ENCODE measurements at regions not wholly inside any gene's neighbourhood (a gene's known extent, or its start where the extent isn't known, plus 50 kb on each side); places are given as distances from the start of the nearest gene placed in this dataset.

- no CpG with 5 or more reads among the region's 2 CpGs for WGBS, 2 experiments (ENCODE audit: insufficient coverage in 2 of 2)
- peaks cover 12% of the 10 kb centered on the region for H3K9me3 ChIP-seq (ENCODE audit: control insufficient read depth, low read length)
- no peak overlapping the region for H3K4me3 ChIP-seq (ENCODE audit: extremely low read depth, insufficient read depth, low read length, poor library complexity, severe bottlenecking)
- H3K36me3 ChIP-seq (ENCODE audit: control insufficient read depth, insufficient read depth, low read length): no peaks in the 10 kb centered on the region
- H3K4me1 ChIP-seq (ENCODE audit: control insufficient read depth, insufficient read depth, low read length, poor library complexity, severe bottlenecking): no peaks in the 10 kb centered on the region
- no peak overlapping the region for H3K27ac ChIP-seq (ENCODE audit: low read depth, low read length, severe bottlenecking)
These were observed 576.9 kb downstream of the RFPL4B start for GRCh38 chr6:112923940-112924587.

- Histone ChIP-seq H3K4me3 (ENCODE audit: extremely low read depth, insufficient read depth, low read length, poor library complexity, severe bottlenecking) (no peak overlapping the region), H3K4me1 (ENCODE audit: control insufficient read depth, insufficient read depth, low read length, poor library complexity, severe bottlenecking) (no peaks in the 10 kb centered on the region), H3K9me3 (ENCODE audit: control insufficient read depth, low read length) (peaks cover 12% of the 10 kb centered on the region), H3K27ac (ENCODE audit: low read depth, low read length, severe bottlenecking) (no peak overlapping the region), H3K36me3 (ENCODE audit: control insufficient read depth, insufficient read depth, low read length) (no peaks in the 10 kb centered on the region)
These were observed 578.6 kb downstream of the RFPL4B start for GRCh38 chr6:112925702-112926101.

GRCh38 chr6:112927641-112928320, 580.7 kb downstream of the RFPL4B start:
- Histone ChIP-seq H3K4me1 (ENCODE audit: control insufficient read depth, insufficient read depth, low read length, poor library complexity, severe bottlenecking) (no peaks in the 10 kb centered on the region), H3K36me3 (ENCODE audit: control insufficient read depth, insufficient read depth, low read length) (no peaks in the 10 kb centered on the region), H3K4me3 (ENCODE audit: extremely low read depth, insufficient read depth, low read length, poor library complexity, severe bottlenecking) (no peak overlapping the region), H3K9me3 (ENCODE audit: control insufficient read depth, low read length) (peaks cover 2% of the 10 kb centered on the region), H3K27ac (ENCODE audit: low read depth, low read length, severe bottlenecking) (no peak overlapping the region)
- 86 to 100% methylated on average over 1 to 2 of the region's 4 CpGs for WGBS, 2 experiments (ENCODE audit: insufficient coverage in 2 of 2)

GRCh38 chr6:112929641-112930040, 582.5 kb downstream of the RFPL4B start:
- Histone ChIP-seq H3K4me3 (ENCODE audit: extremely low read depth, insufficient read depth, low read length, poor library complexity, severe bottlenecking) (no peak overlapping the region), H3K36me3 (ENCODE audit: control insufficient read depth, insufficient read depth, low read length) (no peaks in the 10 kb centered on the region), H3K4me1 (ENCODE audit: control insufficient read depth, insufficient read depth, low read length, poor library complexity, severe bottlenecking) (no peaks in the 10 kb centered on the region), H3K9me3 (ENCODE audit: control insufficient read depth, low read length) (no peaks in the 10 kb centered on the region), H3K27ac (ENCODE audit: low read depth, low read length, severe bottlenecking) (no peak overlapping the region)

- no peaks in the 10 kb centered on the region for H3K36me3 ChIP-seq (ENCODE audit: control insufficient read depth, insufficient read depth, low read length)
- H3K27ac ChIP-seq (ENCODE audit: low read depth, low read length, severe bottlenecking): no peak overlapping the region
- H3K4me1 ChIP-seq (ENCODE audit: control insufficient read depth, insufficient read depth, low read length, poor library complexity, severe bottlenecking): no peaks in the 10 kb centered on the region
- no CpG with 5 or more reads among the region's 3 CpGs for WGBS, 2 experiments (ENCODE audit: insufficient coverage in 2 of 2)
- no peaks in the 10 kb centered on the region for H3K9me3 ChIP-seq (ENCODE audit: control insufficient read depth, low read length)
- no peak overlapping the region for H3K4me3 ChIP-seq (ENCODE audit: extremely low read depth, insufficient read depth, low read length, poor library complexity, severe bottlenecking)
These were observed 584.7 kb downstream of the RFPL4B start for GRCh38 chr6:112931832-112932231.

- no peaks in the 10 kb centered on the region for H3K9me3 ChIP-seq (ENCODE audit: control insufficient read depth, low read length)
- H3K4me3 ChIP-seq (ENCODE audit: extremely low read depth, insufficient read depth, low read length, poor library complexity, severe bottlenecking): no peak overlapping the region
- no peak overlapping the region for H3K27ac ChIP-seq (ENCODE audit: low read depth, low read length, severe bottlenecking)
- H3K36me3 ChIP-seq (ENCODE audit: control insufficient read depth, insufficient read depth, low read length): no peaks in the 10 kb centered on the region
- H3K4me1 ChIP-seq (ENCODE audit: control insufficient read depth, insufficient read depth, low read length, poor library complexity, severe bottlenecking): no peaks in the 10 kb centered on the region
These were observed 586.8 kb downstream of the RFPL4B start for GRCh38 chr6:112933947-112934346.

- no peaks in the 10 kb centered on the region for H3K9me3 ChIP-seq (ENCODE audit: control insufficient read depth, low read length)
- H3K27ac ChIP-seq (ENCODE audit: low read depth, low read length, severe bottlenecking): no peak overlapping the region
- H3K36me3 ChIP-seq (ENCODE audit: control insufficient read depth, insufficient read depth, low read length): no peaks in the 10 kb centered on the region
- no peaks in the 10 kb centered on the region for H3K4me1 ChIP-seq (ENCODE audit: control insufficient read depth, insufficient read depth, low read length, poor library complexity, severe bottlenecking)
- no peak overlapping the region for H3K4me3 ChIP-seq (ENCODE audit: extremely low read depth, insufficient read depth, low read length, poor library complexity, severe bottlenecking)
- 40 to 80% methylated on average over 1 of the region's 1 CpG for WGBS, 2 experiments (ENCODE audit: insufficient coverage in 2 of 2)
These were observed 587.5 kb downstream of the RFPL4B start for GRCh38 chr6:112934433-112935327.

GRCh38 chr6:112935402-112936078, 588.4 kb downstream of the RFPL4B start:
- Histone ChIP-seq H3K4me3 (ENCODE audit: extremely low read depth, insufficient read depth, low read length, poor library complexity, severe bottlenecking) (no peak overlapping the region), H3K36me3 (ENCODE audit: control insufficient read depth, insufficient read depth, low read length) (no peaks in the 10 kb centered on the region), H3K9me3 (ENCODE audit: control insufficient read depth, low read length) (no peaks in the 10 kb centered on the region), H3K27ac (ENCODE audit: low read depth, low read length, severe bottlenecking) (no peak overlapping the region), H3K4me1 (ENCODE audit: control insufficient read depth, insufficient read depth, low read length, poor library complexity, severe bottlenecking) (no peaks in the 10 kb centered on the region)
- WGBS, 2 experiments (ENCODE audit: insufficient coverage in 2 of 2): 92% methylated on average over 2 of the region's 2 CpGs; no CpG with 5 or more reads in 1 of the 2 experiments

- no peaks in the 10 kb centered on the region for H3K4me1 ChIP-seq (ENCODE audit: control insufficient read depth, insufficient read depth, low read length, poor library complexity, severe bottlenecking)
- no peaks in the 10 kb centered on the region for H3K36me3 ChIP-seq (ENCODE audit: control insufficient read depth, insufficient read depth, low read length)
- no peaks in the 10 kb centered on the region for H3K9me3 ChIP-seq (ENCODE audit: control insufficient read depth, low read length)
- WGBS, 2 experiments (ENCODE audit: insufficient coverage in 2 of 2): 89 to 100% methylated on average over 1 to 5 of the region's 7 CpGs
- H3K4me3 ChIP-seq (ENCODE audit: extremely low read depth, insufficient read depth, low read length, poor library complexity, severe bottlenecking): no peak overlapping the region
- H3K27ac ChIP-seq (ENCODE audit: low read depth, low read length, severe bottlenecking): no peak overlapping the region
These were observed 588.9 kb downstream of the RFPL4B start for GRCh38 chr6:112936079-112936472.

GRCh38 chr6:112936504-112936903, 589.4 kb downstream of the RFPL4B start:
- no CpG with 5 or more reads among the region's 1 CpG for WGBS, 2 experiments (ENCODE audit: insufficient coverage in 2 of 2)
- no peaks in the 10 kb centered on the region for H3K36me3 ChIP-seq (ENCODE audit: control insufficient read depth, insufficient read depth, low read length)
- H3K4me3 ChIP-seq (ENCODE audit: extremely low read depth, insufficient read depth, low read length, poor library complexity, severe bottlenecking): no peak overlapping the region
- H3K27ac ChIP-seq (ENCODE audit: low read depth, low read length, severe bottlenecking): no peak overlapping the region
- H3K9me3 ChIP-seq (ENCODE audit: control insufficient read depth, low read length): no peaks in the 10 kb centered on the region
- H3K4me1 ChIP-seq (ENCODE audit: control insufficient read depth, insufficient read depth, low read length, poor library complexity, severe bottlenecking): no peaks in the 10 kb centered on the region
